HG03520 (cell line): ENCODE measurements at regions not wholly inside any gene's neighbourhood (a gene's known extent, or its start where the extent isn't known, plus 50 kb on each side); places are given as distances from the start of the nearest gene placed in this dataset.
"Not testable (repeated sequence)": the region's sequence is repeated elsewhere in the genome, so short reads cannot be mapped to it uniquely, and the experiment has no call there.

Source experiments
- ATAC-seq: cut with Tn5 transposase; IDR thresholded peaks from one replicate; pipeline ENCODE4 v1.9.1; 2021; ENCODE audit warnings: mild to moderate bottlenecking, moderate library complexity; ENCODE audit not compliant: unreplicated experiment

- peak; percentile 71 for ATAC-seq
Measured at GRCh38 chr4:42282081-42282901, 115.0 kb upstream of the SHISA3 start.

DNA sequence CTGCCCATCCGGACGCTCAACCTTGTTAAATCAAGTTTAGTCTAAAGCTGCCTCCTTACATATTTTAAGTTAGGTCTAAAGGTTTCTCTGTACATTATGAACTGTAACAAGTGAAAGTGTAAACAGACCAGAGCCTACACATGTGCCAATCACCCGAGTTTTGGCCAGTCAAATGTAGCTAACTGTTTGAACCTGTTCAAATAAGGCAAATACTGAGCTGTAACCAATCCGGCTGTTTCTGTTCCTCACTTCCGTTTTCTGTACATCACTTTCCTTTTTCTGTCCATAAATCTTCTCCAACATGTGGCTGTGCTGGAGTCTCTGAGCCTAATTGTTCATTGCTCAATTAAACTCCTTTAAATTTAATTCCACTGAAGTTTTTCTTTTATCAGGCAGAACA lies 113.3 kb upstream of the SHISA3 start:
- ATAC-seq, result no peak

GRCh38 chr4:42288876-42289275 lies 108.4 kb upstream of the SHISA3 start:
- ATAC-seq, result not testable (repeated sequence)

- not testable (repeated sequence) for ATAC-seq
Measured at GRCh38 chr4:42292192-42292591, 105.1 kb upstream of the SHISA3 start.

DNA sequence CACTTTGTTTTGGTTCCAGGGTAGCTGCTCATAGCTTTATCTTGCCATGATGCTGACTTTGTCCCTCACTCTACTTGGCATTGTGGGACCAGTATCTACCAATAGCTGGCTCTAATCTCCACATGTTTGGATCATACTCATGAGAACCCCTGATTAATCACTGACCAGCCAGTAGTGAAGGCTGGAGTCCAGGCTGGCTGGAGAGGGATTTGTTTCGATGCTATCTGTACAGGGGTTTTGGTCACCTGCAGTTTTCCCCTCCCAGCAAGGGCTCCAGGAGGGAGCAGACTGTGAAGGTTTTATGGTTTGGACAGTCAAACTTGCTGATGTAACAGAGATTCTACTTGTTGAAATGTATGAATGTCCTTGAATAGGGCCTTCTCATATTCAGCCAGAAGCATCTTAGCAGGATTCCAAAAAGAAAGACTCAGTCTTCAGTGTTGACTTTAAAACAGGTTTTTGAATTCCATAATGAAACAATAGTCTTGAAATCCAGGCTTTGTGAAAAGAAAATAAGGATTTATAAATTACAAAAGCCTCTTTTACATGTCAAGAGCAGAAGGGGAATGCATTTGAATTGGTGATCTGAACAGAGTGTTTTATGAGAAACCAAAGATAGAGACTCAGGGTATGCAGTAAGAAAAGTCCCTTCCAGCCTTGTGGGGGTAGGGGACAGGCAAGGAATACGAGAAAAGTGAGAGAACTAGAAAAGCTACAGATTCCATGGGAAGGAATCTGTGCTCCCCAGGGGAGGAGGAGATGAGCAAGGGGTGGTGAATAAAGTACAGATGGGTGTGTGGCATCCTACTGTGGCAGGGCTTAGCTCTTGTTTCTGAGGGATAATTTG lies 103.1 kb upstream of the SHISA3 start:
- no peak for ATAC-seq

GRCh38 chr4:42296196-42296595 lies 101.1 kb upstream of the SHISA3 start:
- peak; percentile 50 for ATAC-seq

DNA sequence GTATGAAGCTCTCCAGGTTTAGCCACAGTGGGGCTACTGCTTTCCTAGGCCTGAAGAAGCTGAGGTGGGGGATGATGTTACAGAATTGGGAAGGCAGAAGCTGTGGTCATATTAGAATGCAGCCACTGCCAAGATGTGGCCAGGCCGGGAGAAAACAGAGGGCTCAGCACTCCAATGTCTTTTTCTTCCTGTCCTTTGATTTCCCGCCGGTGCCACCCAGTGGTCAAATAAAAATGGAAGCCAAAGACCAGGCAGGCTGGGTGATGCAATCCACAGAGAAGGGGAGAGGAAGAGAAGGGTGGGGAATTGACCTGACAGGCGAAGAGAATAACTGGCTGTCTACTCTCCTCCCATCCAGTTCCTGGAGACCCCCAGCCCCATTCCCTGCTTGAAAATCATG lies 94.9 kb upstream of the SHISA3 start:
- ATAC-seq, result no peak

DNA sequence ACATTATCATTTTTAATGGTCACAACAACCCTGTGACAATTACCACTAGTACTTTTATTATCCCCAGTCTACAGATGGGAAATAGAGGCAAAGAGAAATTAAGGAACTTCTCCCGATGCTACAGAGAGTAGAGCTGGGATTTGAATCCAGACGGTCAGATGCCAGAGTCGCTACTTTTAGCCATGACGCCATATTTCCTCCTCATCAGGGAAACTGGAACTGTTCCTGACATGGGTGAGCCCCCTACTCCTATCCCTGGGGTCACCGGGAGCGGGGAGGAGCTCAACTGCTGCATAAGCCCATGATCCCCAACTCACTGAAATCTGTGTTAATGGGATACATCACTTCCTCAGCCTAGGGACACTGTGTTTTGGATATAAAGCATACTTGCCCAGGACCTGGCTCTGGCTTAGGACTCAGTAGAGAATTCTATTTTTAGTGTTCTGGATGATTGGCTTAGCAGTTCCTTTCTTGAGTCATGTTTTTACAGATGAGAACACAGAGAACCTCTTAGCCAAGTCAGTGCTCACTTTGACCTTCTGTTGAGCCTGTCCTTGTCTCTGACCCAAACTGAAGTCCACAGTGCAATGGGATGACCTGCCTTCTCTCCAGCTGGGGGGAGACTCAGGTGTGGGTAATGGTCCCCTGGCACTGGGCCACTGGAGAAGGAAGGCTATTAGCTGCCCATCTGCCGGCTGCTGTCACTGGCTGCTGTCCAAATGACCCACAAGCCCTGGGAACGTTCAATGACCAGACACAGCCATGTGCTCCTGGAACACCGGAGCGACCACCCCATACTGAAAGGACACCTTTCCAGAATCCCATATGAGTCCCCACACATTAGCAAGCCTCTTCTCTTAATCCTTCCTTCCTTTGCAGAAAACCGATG lies 90.8 kb upstream of the SHISA3 start:
- no peak for ATAC-seq

- ATAC-seq, result no peak
Measured at GRCh38 chr4:42308247-42308646, 89.0 kb upstream of the SHISA3 start.

- no peak for ATAC-seq
Measured at GRCh38 chr4:42309361-42310260, 87.7 kb upstream of the SHISA3 start.

DNA sequence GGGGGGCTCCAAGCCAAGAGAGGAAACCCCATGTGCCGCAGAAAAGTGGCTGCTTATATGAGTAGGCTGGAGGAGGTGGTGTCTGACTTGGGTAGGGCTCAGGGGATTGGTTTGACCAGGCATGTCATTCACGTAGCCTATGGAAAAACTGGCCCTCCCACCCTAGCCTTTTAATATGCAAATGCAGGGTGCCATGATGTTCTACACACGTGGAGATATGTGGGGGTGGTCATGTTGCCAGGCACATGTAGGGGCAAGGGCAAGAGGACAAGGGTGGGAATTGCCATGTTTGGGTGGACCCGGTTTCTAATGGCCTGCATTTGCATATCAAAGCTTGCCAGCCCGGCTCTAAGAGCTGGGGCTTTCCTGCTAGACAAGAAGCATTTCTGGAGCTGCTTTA lies 86.9 kb upstream of the SHISA3 start:
- no peak for ATAC-seq

- no peak for ATAC-seq
Measured at GRCh38 chr4:42310806-42311205, 86.5 kb upstream of the SHISA3 start.

DNA sequence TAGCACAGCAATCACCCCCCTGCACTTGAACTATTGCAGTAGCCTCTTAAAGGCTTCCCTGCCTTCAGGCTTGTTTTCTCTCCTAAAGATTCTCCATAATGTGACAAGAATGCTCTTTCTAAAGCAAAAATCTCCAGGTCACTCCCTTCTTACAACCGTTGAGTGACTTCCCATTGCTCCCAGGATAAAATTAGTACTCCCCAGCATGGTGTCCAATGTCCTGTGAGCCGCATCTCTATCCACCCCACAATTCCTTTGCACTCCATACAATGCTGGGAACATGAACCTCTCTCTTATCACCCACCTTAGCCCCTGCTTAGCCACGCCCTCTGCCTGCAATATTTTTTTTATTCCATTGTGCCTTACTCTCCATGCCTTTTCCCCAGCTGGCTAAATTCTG lies 85.7 kb upstream of the SHISA3 start:
- ATAC-seq, result no peak

GRCh38 chr4:42313420-42313819 lies 83.9 kb upstream of the SHISA3 start:
- ATAC-seq, result not testable (repeated sequence)

GRCh38 chr4:42313872-42314271 lies 83.4 kb upstream of the SHISA3 start:
- no peak for ATAC-seq

GRCh38 chr4:42315231-42315630 lies 82.1 kb upstream of the SHISA3 start:
- no peak for ATAC-seq

DNA sequence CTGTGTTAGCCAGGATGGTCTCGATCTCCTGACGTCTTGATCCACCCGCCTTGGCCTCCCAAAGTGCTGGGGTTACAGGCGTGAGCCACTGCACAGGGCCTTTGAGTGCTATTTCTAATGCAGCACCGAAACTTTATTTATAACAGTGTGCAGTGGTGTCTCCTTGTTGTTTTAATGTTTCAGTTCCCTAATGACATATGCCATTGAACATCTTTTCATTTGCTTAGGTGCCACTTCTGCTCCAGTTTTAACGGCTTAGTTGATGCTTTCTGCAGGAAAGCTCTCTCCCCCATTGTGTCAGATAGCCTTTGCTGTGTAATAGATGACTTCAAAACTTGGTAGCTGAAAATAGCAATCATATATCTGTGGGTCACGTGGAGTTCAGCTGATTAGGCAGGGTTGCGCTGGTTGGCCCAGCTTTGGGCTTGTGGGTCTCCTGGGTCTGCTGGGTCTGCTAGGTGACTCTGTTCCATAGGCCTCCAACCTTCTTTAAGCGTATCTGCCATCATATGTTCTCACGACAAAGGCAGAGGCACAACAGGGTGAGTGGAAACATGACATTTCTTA lies 76.4 kb upstream of the SHISA3 start:
- peak; percentile 89 for ATAC-seq

GRCh38 chr4:42326040-42326439 lies 71.2 kb upstream of the SHISA3 start:
- no peak for ATAC-seq

- ATAC-seq, result no peak
Measured at GRCh38 chr4:42326524-42326923, 70.8 kb upstream of the SHISA3 start.

DNA sequence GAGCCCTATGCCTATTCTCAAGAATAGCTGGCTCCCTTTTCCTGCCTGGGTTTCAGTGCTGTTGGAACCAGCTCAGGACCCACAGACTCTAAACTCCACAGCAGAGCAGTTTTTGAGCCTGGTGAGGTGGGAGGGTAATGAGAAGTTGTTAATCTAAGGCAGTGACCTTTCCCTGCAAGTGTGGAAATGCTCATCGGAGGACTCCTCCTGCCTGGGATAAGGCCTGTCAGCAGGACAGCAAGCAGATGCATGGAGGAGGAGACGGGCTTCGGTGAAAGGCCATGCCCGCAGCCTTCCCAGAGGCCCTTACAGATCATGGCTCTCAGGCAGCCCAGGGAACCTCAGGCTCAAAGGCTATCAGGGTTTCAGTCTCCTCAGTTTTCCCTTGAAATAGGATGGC lies 70.0 kb upstream of the SHISA3 start:
- ATAC-seq, result no peak
